K562 (cell line): ENCODE measurements at regions not wholly inside any gene's neighbourhood (a gene's known extent, or its start where the extent isn't known, plus 50 kb on each side); places are given as distances from the start of the nearest gene placed in this dataset.

Experiments used
- ATAC-seq: fragments of 200-7000 bp; cut with Tn5 transposase; 3 replicates; pipeline ENCODE4 v1.9.1; 2020; ENCODE audit warnings: moderate library complexity
- BruUV-seq: library from RNA; stranded (reverse); fragments of 400-500 nt; replicated peaks from 2 replicates; lab custom pipeline; 2021; lab: Mats Ljungman, UMichigan
- CTCF ChIA-PET: fragments of 300-600 bp; formaldehyde crosslinking; extraction: SDS; loops from one replicate; lab custom pipeline; 2021; ENCODE audit warnings: low intra/inter-chr PET ratio; lab: Yijun Ruan, JAX
- POLR2A ChIA-PET: fragments of 300-600, 350-650 bp; sonication (Branson Sonifier 250); formaldehyde crosslinking; extraction: SDS; loops from one replicate; lab custom pipeline; 2021; ENCODE audit warnings: antibody characterized with exemption, inconsistent platforms; lab: Yijun Ruan, JAX
- DNase-seq, 4 experiments: peaks; one replicate each; pipeline versions ENCODE4 v3.0.0 to v3.0.0-alpha.2; 2011 to 2018; ENCODE audit warnings: low spot score in 3 of 4, mixed read lengths in 3 of 4; ENCODE audit errors: extremely low read depth in 1 of 4
- FAIRE-seq: peaks from 2 replicates; lab custom pipeline; 2011; peaks lifted over from hg19 to GRCh38; lab: Jason Lieb, UNC
- H2AFZ ChIP-seq: 2 replicates; pipeline ENCODE4 v1.6.0; 2011; ENCODE audit warnings: low read depth, low read length, control low read depth, inconsistent platforms
- H3K27ac ChIP-seq: fragments of 200-600 bp; 3 replicates; pipeline ENCODE4 v1.8.0; 2011; ENCODE audit warnings: low read depth, mild to moderate bottlenecking, control low read depth, inconsistent platforms, low read length, moderate library complexity, mixed read lengths; ENCODE audit errors: extremely low read depth
- H3K27me3 ChIP-seq, 2 experiments: fragments of 300-600 bp in 1 of 2; 2 replicates in 1 of 2; 3 replicates in 1 of 2; pipeline versions ENCODE4 v1.6.0 to v1.8.0; 2011; ENCODE audit warnings: inconsistent platforms in 2 of 2, low read length in 2 of 2, mild to moderate bottlenecking in 1 of 2, mixed read lengths in 1 of 2, moderate library complexity in 1 of 2; ENCODE audit not compliant: control insufficient read depth in 2 of 2, insufficient read depth in 2 of 2
- H3K36me3 ChIP-seq: fragments of 300-600 bp; 3 replicates; pipeline ENCODE4 v1.8.0; 2011; ENCODE audit warnings: mild to moderate bottlenecking, low read length, inconsistent platforms; ENCODE audit not compliant: control insufficient read depth, insufficient read depth
- H3K4me1 ChIP-seq, 2 experiments: fragments of 200-600 bp in 1 of 2; replicated peaks in 1 of 2; 2 replicates in 1 of 2; 3 replicates in 1 of 2; pipeline versions ENCODE4 v1.5.1 to v1.8.0; 2011; ENCODE audit warnings: inconsistent platforms in 2 of 2, low read length in 2 of 2, mild to moderate bottlenecking in 1 of 2, mixed read lengths in 1 of 2, moderate library complexity in 1 of 2; ENCODE audit not compliant: control insufficient read depth in 2 of 2, insufficient read depth in 2 of 2
- H3K4me2 ChIP-seq: 2 replicates; pipeline ENCODE4 v1.6.1; 2011; ENCODE audit warnings: low read length, control low read depth, inconsistent platforms, mixed read lengths; ENCODE audit not compliant: insufficient read depth
- H3K4me3 ChIP-seq: fragments of 200-600 bp; sonication (generic), shearing (Covaris generic); 2 replicates; pipeline ENCODE4 v1.5.1; 2016; ENCODE audit warnings: control low read depth, inconsistent platforms
- H3K79me2 ChIP-seq: fragments of 200-600 bp; 3 replicates; pipeline ENCODE4 v1.8.0; 2011; ENCODE audit warnings: low read length, inconsistent platforms; ENCODE audit not compliant: control insufficient read depth, insufficient read depth
- H3K9ac ChIP-seq, 2 experiments: 2 replicates each; pipeline versions ENCODE4 v1.6.0 to v1.6.1; 2011; ENCODE audit warnings: low read depth in 2 of 2, low read length in 2 of 2, control low read depth in 1 of 2, inconsistent platforms in 1 of 2, mild to moderate bottlenecking in 1 of 2, mixed read lengths in 1 of 2; ENCODE audit not compliant: insufficient read depth in 1 of 2
- H3K9me1 ChIP-seq: one replicate; pipeline ENCODE4 v1.6.0; 2011; ENCODE audit warnings: inconsistent platforms, mild to moderate bottlenecking, low read length, moderate library complexity; ENCODE audit not compliant: control insufficient read depth, insufficient read depth
- H3K9me3 ChIP-seq: replicated peaks from 2 replicates; pipeline ENCODE4 v1.5.1; 2011; ENCODE audit warnings: low read depth, low read length, inconsistent platforms; ENCODE audit not compliant: control insufficient read depth, insufficient read depth
- H4K20me1 ChIP-seq: replicated peaks from 2 replicates; pipeline ENCODE4 v1.6.1; 2011; ENCODE audit warnings: low read length, inconsistent platforms, mixed read lengths; ENCODE audit not compliant: control insufficient read depth, insufficient read depth
- ARID3B ChIP-seq: fragments of 250-450 bp; sonication (Bioruptor Pico); IDR thresholded peaks from 2 replicates; pipeline ENCODE4 v1.4.0; 2020; ENCODE audit warnings: borderline replicate concordance
- CHAMP1 ChIP-seq: fragments of 450-650 bp; IDR thresholded peaks from 2 replicates; pipeline ENCODE4 v1.6.1; 2016; ENCODE audit warnings: mild to moderate bottlenecking
- DDX20 ChIP-seq: fragments of 450-650 bp; IDR thresholded peaks from 2 replicates; pipeline ENCODE4 v1.6.1; 2016; ENCODE audit warnings: missing genetic modification characterization, low read depth, mild to moderate bottlenecking, missing compliant biosample characterization, moderate library complexity
- KDM5B ChIP-seq: fragments of 200-600 bp; sonication (generic); IDR thresholded peaks from 2 replicates; pipeline ENCODE4 v1.6.1; 2012; ENCODE audit warnings: low read depth, mild to moderate bottlenecking, moderate library complexity, low read length, control low read depth, inconsistent platforms; ENCODE audit not compliant: insufficient replicate concordance
- KHSRP ChIP-seq: fragments of 450-650 bp; IDR thresholded peaks from 2 replicates; pipeline ENCODE4 v1.6.1; 2017
- MAFF ChIP-seq: IDR thresholded peaks from 2 replicates; pipeline ENCODE4 v1.6.1; 2012; ENCODE audit warnings: low read length, improper control_type of control experiment
- SETDB1 ChIP-seq: IDR thresholded peaks from one replicate; pipeline ENCODE4 v1.6.1; 2012; ENCODE audit warnings: low read length, control low read depth, inconsistent platforms
- TCF7L2 ChIP-seq: fragments of 150-350 bp; IDR thresholded peaks from 2 replicates; pipeline ENCODE4 v1.6.1; 2016; ENCODE audit warnings: low read depth, mild to moderate bottlenecking, low read length, moderate library complexity
- ZNF134 ChIP-seq: fragments of 250-450 bp; sonication (Bioruptor Pico); conservative IDR thresholded peaks from 2 replicates; pipeline ENCODE4 v1.4.0; 2020
- ZNF146 ChIP-seq: IDR thresholded peaks from one replicate; pipeline ENCODE4 v1.6.1; 2018; ENCODE audit warnings: missing compliant biosample characterization; ENCODE audit not compliant: unreplicated experiment
- ZNF354B ChIP-seq: fragments of 250-450 bp; sonication (Bioruptor Pico); IDR thresholded peaks from 2 replicates; pipeline ENCODE4 v1.4.0; 2020
- WGBS: fragments of 100-300 bp; shearing (Covaris generic); methylation state at CpG from one replicate; pipeline ENCODE4 v1.1.6; 2016; ENCODE audit warnings: low coverage, mixed read lengths; ENCODE audit not compliant: insufficient coverage; ENCODE audit errors: missing lambda C conversion rate; 5-methylcytosine and 5-hydroxymethylcytosine counted together
- in situ Hi-C: fragments of 300-500 bp; cut with MboI; formaldehyde crosslinking; loops from 4 replicates; pipeline ENCODE4 v1.15.0; 2018; ENCODE audit warnings: inconsistent platforms, mixed read lengths
- intact Hi-C: fragments of 100-400 bp; cut with micrococcal nuclease; formaldehyde crosslinking; loops from 2 replicates; pipeline ENCODE4 v1.14.2; 2022

DNA sequence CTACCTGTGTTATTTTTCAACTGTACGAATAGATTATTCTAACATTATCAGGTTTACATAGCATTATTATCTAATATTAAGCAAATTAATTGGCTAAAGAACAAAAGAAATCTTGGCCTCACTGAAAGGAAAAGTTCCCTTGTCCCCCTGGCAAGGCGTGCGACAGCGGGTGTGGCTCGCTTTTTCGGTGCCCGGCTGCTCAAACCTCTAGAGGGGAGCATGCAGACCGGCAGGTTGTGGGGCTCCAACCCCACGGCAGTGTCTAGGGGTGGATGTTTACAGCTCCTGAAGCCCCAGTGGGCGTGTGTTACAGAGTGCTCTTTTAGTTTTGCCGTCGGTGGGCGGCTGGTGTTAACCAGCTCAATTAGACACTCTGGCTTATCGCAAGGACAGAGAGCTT lies 456.4 kb downstream of the TNS3 start:
- Histone ChIP-seq H3K4me1 (no peaks in the 10 kb centered on the region), H3K79me2 (no peaks in the 10 kb centered on the region), H3K9me3 (no peaks in the 10 kb centered on the region), H3K27me3 (peaks cover 3 to 10% of the 10 kb centered on the region in 2 experiments; a peak in 4 of 5 replicates), H3K36me3 (no peaks in the 10 kb centered on the region), H3K4me3 (no peak overlapping the region), H2AFZ (no peak overlapping the region), H3K9ac (no peak overlapping the region), H3K9me1 (no peaks in the 10 kb centered on the region), H3K27ac (no peak overlapping the region), H3K4me2 (no peak overlapping the region), H4K20me1 (no peaks in the 10 kb centered on the region)
- no peak for DNase-seq
- no TSS peak for BruUV-seq
- FAIRE-seq, result no peak
- ChIA-PET CTCF (no interaction called here), POLR2A (interaction anchor here (0.9 kb wide), 1 partner anchor 8 kb away, joined by 3 read pairs; no protein-coding TSS in a partner anchor)
- ATAC-seq, result no peak
- intact Hi-C loops (no loop called here), in situ Hi-C loops (no loop called here)
- TF ChIP-seq ZNF134, result no peak
- TF ChIP-seq ZNF146 (CRISPR knock-in tag), result no peak
- TF ChIP-seq MAFF, result no peak
- 0% methylated on average over 14 of the region's 14 CpGs for WGBS

DNA sequence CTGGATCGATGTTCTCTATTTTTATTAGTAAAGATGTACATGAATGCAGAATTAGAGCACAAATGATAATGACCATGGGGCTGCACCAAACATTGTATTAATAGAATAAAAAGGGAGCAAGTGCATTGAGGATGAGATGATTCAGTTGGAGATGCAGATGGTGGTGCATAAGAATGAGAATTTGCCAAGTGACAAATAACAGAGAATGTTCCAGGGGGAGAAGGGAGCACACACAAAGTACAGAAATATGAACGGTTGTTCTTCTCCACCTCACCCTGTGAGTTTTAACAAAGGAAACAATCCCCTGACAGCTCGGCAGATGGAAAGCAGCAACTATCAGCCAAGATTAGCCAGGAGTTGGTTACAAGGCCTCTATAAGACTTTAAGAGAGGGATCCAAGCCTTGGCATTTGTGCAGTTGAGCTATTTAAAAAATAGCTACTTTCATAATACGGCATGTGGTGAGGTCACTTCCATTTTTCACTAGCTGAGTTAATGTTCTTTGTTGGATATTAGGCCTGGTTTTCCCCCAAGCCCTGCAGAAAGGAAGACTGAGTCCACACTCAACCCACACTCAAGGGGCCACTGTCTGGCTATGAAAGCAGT lies 462.5 kb downstream of the TNS3 start:
- H3K9ac ChIP-seq, result no peak overlapping the region
- H3K27me3 ChIP-seq, result no peaks in the 10 kb centered on the region; a peak in 1 of 5 replicates
- no peaks in the 10 kb centered on the region for H3K36me3 ChIP-seq
- H4K20me1 ChIP-seq, result no peaks in the 10 kb centered on the region
- intact Hi-C loops, result no loop called here
- ATAC-seq, result no peak
- H3K27ac ChIP-seq, result no peak overlapping the region
- in situ Hi-C loops, result no loop called here
- no peak for DNase-seq
- no peak overlapping the region for H2AFZ ChIP-seq
- H3K4me2 ChIP-seq, result no peak overlapping the region
- H3K79me2 ChIP-seq, result no peaks in the 10 kb centered on the region
- WGBS, result 0% methylated on average over 4 of the region's 4 CpGs
- BruUV-seq, result no TSS peak
- POLR2A ChIA-PET, result interaction anchor here (0.6 kb wide), 1 partner anchor 1462 kb away, joined by 4 read pairs; no protein-coding TSS in a partner anchor
- no peaks in the 10 kb centered on the region for H3K4me1 ChIP-seq
- CTCF ChIA-PET, result no interaction called here
- H3K9me1 ChIP-seq, result no peaks in the 10 kb centered on the region
- H3K9me3 ChIP-seq, result no peaks in the 10 kb centered on the region
- no peak for FAIRE-seq
- H3K4me3 ChIP-seq, result no peak overlapping the region
- TF ChIP-seq ZNF354B (CRISPR knock-in tag) (no peak), KDM5B (no peak), DDX20 (no peak), CHAMP1 (no peak), TCF7L2 (no peak), SETDB1 (no peak), KHSRP (no peak), ARID3B (CRISPR knock-in tag) (no peak)
